K562 (cell line): ENCODE measurements at regions not wholly inside any gene's neighbourhood (a gene's known extent, or its start where the extent isn't known, plus 50 kb on each side); places are given as distances from the start of the nearest gene placed in this dataset.

Experiments
- ATAC-seq: fragments of 200-7000 bp; cut with Tn5 transposase; 3 replicates; pipeline ENCODE4 v1.9.1; 2020; ENCODE audit warnings: moderate library complexity
- BruUV-seq: library from RNA; stranded (reverse); fragments of 400-500 nt; replicated peaks from 2 replicates; lab custom pipeline; 2021; lab: Mats Ljungman, UMichigan
- CTCF ChIA-PET: fragments of 300-600 bp; formaldehyde crosslinking; extraction: SDS; loops from one replicate; lab custom pipeline; 2021; ENCODE audit warnings: low intra/inter-chr PET ratio; lab: Yijun Ruan, JAX
- POLR2A ChIA-PET: fragments of 300-600, 350-650 bp; sonication (Branson Sonifier 250); formaldehyde crosslinking; extraction: SDS; loops from one replicate; lab custom pipeline; 2021; ENCODE audit warnings: antibody characterized with exemption, inconsistent platforms; lab: Yijun Ruan, JAX
- DNase-seq, 4 experiments: peaks; one replicate each; pipeline versions ENCODE4 v3.0.0 to v3.0.0-alpha.2; 2011 to 2018; ENCODE audit warnings: low spot score in 3 of 4, mixed read lengths in 3 of 4; ENCODE audit errors: extremely low read depth in 1 of 4
- FAIRE-seq: peaks from 2 replicates; lab custom pipeline; 2011; peaks lifted over from hg19 to GRCh38; lab: Jason Lieb, UNC
- H2AFZ ChIP-seq: 2 replicates; pipeline ENCODE4 v1.6.0; 2011; ENCODE audit warnings: low read depth, low read length, control low read depth, inconsistent platforms
- H3K27ac ChIP-seq: fragments of 200-600 bp; 3 replicates; pipeline ENCODE4 v1.8.0; 2011; ENCODE audit warnings: low read depth, mild to moderate bottlenecking, control low read depth, inconsistent platforms, low read length, moderate library complexity, mixed read lengths; ENCODE audit errors: extremely low read depth
- H3K27me3 ChIP-seq, 2 experiments: fragments of 300-600 bp in 1 of 2; 2 replicates in 1 of 2; 3 replicates in 1 of 2; pipeline versions ENCODE4 v1.6.0 to v1.8.0; 2011; ENCODE audit warnings: inconsistent platforms in 2 of 2, low read length in 2 of 2, mild to moderate bottlenecking in 1 of 2, mixed read lengths in 1 of 2, moderate library complexity in 1 of 2; ENCODE audit not compliant: control insufficient read depth in 2 of 2, insufficient read depth in 2 of 2
- H3K36me3 ChIP-seq: fragments of 300-600 bp; 3 replicates; pipeline ENCODE4 v1.8.0; 2011; ENCODE audit warnings: mild to moderate bottlenecking, low read length, inconsistent platforms; ENCODE audit not compliant: control insufficient read depth, insufficient read depth
- H3K4me1 ChIP-seq, 2 experiments: fragments of 200-600 bp in 1 of 2; replicated peaks in 1 of 2; 2 replicates in 1 of 2; 3 replicates in 1 of 2; pipeline versions ENCODE4 v1.5.1 to v1.8.0; 2011; ENCODE audit warnings: inconsistent platforms in 2 of 2, low read length in 2 of 2, mild to moderate bottlenecking in 1 of 2, mixed read lengths in 1 of 2, moderate library complexity in 1 of 2; ENCODE audit not compliant: control insufficient read depth in 2 of 2, insufficient read depth in 2 of 2
- H3K4me2 ChIP-seq: 2 replicates; pipeline ENCODE4 v1.6.1; 2011; ENCODE audit warnings: low read length, control low read depth, inconsistent platforms, mixed read lengths; ENCODE audit not compliant: insufficient read depth
- H3K4me3 ChIP-seq: fragments of 200-600 bp; sonication (generic), shearing (Covaris generic); 2 replicates; pipeline ENCODE4 v1.5.1; 2016; ENCODE audit warnings: control low read depth, inconsistent platforms
- H3K79me2 ChIP-seq: fragments of 200-600 bp; 3 replicates; pipeline ENCODE4 v1.8.0; 2011; ENCODE audit warnings: low read length, inconsistent platforms; ENCODE audit not compliant: control insufficient read depth, insufficient read depth
- H3K9ac ChIP-seq, 2 experiments: 2 replicates each; pipeline versions ENCODE4 v1.6.0 to v1.6.1; 2011; ENCODE audit warnings: low read depth in 2 of 2, low read length in 2 of 2, control low read depth in 1 of 2, inconsistent platforms in 1 of 2, mild to moderate bottlenecking in 1 of 2, mixed read lengths in 1 of 2; ENCODE audit not compliant: insufficient read depth in 1 of 2
- H3K9me1 ChIP-seq: one replicate; pipeline ENCODE4 v1.6.0; 2011; ENCODE audit warnings: inconsistent platforms, mild to moderate bottlenecking, low read length, moderate library complexity; ENCODE audit not compliant: control insufficient read depth, insufficient read depth
- H3K9me3 ChIP-seq: replicated peaks from 2 replicates; pipeline ENCODE4 v1.5.1; 2011; ENCODE audit warnings: low read depth, low read length, inconsistent platforms; ENCODE audit not compliant: control insufficient read depth, insufficient read depth
- H4K20me1 ChIP-seq: replicated peaks from 2 replicates; pipeline ENCODE4 v1.6.1; 2011; ENCODE audit warnings: low read length, inconsistent platforms, mixed read lengths; ENCODE audit not compliant: control insufficient read depth, insufficient read depth
- ATF1 ChIP-seq, 2 experiments: fragments of 450-650 bp in 1 of 2; IDR thresholded peaks; 2 replicates each; pipeline ENCODE4 v1.6.1; 2016; ENCODE audit warnings: missing compliant biosample characterization in 1 of 2, missing genetic modification characterization in 1 of 2
- FOSL1 ChIP-seq: fragments of 200-800 bp; sonication (Bioruptor generic); conservative IDR thresholded peaks from 2 replicates; pipeline ENCODE4 v1.6.1; 2016; ENCODE audit warnings: missing genetic modification characterization, missing compliant biosample characterization
- HOMEZ ChIP-seq: fragments of 250-450 bp; sonication (Bioruptor Pico); IDR thresholded peaks from 2 replicates; pipeline ENCODE4 v1.4.0; 2020; ENCODE audit warnings: mild to moderate bottlenecking, moderate library complexity
- NFATC3 ChIP-seq: fragments of 450-650 bp; IDR thresholded peaks from 2 replicates; pipeline ENCODE4 v1.6.1; 2017; ENCODE audit warnings: mild to moderate bottlenecking
- SMARCC2 ChIP-seq: fragments of 450-650 bp; IDR thresholded peaks from 2 replicates; pipeline ENCODE4 v1.6.1; 2017; ENCODE audit warnings: antibody characterized with exemption, moderate library complexity, mild to moderate bottlenecking, low read depth
- ZNF354B ChIP-seq: fragments of 250-450 bp; sonication (Bioruptor Pico); IDR thresholded peaks from 2 replicates; pipeline ENCODE4 v1.4.0; 2020
- ZNF507 ChIP-seq: conservative IDR thresholded peaks from 2 replicates; pipeline ENCODE4 v1.6.1; 2017; ENCODE audit warnings: missing genetic modification characterization, missing compliant biosample characterization
- ZNF561 ChIP-seq: fragments of 450-650 bp; formaldehyde crosslinking; conservative IDR thresholded peaks from 2 replicates; pipeline ENCODE4 v1.4.0; 2020; ENCODE audit warnings: mild to moderate bottlenecking, moderate library complexity
- WGBS: fragments of 100-300 bp; shearing (Covaris generic); methylation state at CpG from one replicate; pipeline ENCODE4 v1.1.6; 2016; ENCODE audit warnings: low coverage, mixed read lengths; ENCODE audit not compliant: insufficient coverage; ENCODE audit errors: missing lambda C conversion rate; 5-methylcytosine and 5-hydroxymethylcytosine counted together
- in situ Hi-C: fragments of 300-500 bp; cut with MboI; formaldehyde crosslinking; loops from 4 replicates; pipeline ENCODE4 v1.15.0; 2018; ENCODE audit warnings: inconsistent platforms, mixed read lengths
- intact Hi-C: fragments of 100-400 bp; cut with micrococcal nuclease; formaldehyde crosslinking; loops from 2 replicates; pipeline ENCODE4 v1.14.2; 2022

- peaks cover 0 to 15% of the 10 kb centered on the region in 2 experiments; a peak in 1 of 5 replicates for H3K4me1 ChIP-seq
- POLR2A ChIA-PET: interaction anchor here (1.1 kb wide), 1 partner anchor 9 kb away, joined by 5 read pairs; no protein-coding TSS in a partner anchor
Observed at GRCh38 chr1:9179463-9180110, 50.7 kb upstream of the GPR157 start.

GRCh38 chr1:9180111-9180819 is 51.4 kb upstream of the GPR157 start:
- no peak overlapping the region for H3K4me2 ChIP-seq
- no peak overlapping the region for H3K9ac ChIP-seq
- ChIA-PET POLR2A (no interaction called here), CTCF (no interaction called here)
- no peak overlapping the region for H3K27ac ChIP-seq
- ATAC-seq (no peak), DNase-seq (no peak), FAIRE-seq (no peak)
- BruUV-seq: no TSS peak
- peaks cover 10 to 39% of the 10 kb centered on the region in 2 experiments; a peak in 4 of 5 replicates for H3K27me3 ChIP-seq
- no peaks in the 10 kb centered on the region for H3K79me2 ChIP-seq
- H3K36me3 ChIP-seq: no peaks in the 10 kb centered on the region
- 1% methylated on average over 8 of the region's 8 CpGs for WGBS
- no peaks in the 10 kb centered on the region for H3K9me1 ChIP-seq
- H4K20me1 ChIP-seq: 0 out of 2 replicates have a peak, but pooled peaks cover 4% of the 10 kb centered on the region
- in situ Hi-C loops: no loop called here
- no peak overlapping the region for H2AFZ ChIP-seq
- intact Hi-C loops: no loop called here
- peaks cover 0 to 15% of the 10 kb centered on the region in 2 experiments; a peak in 1 of 5 replicates for H3K4me1 ChIP-seq
- H3K9me3 ChIP-seq: no peaks in the 10 kb centered on the region; the same call in 1 of the 2 replicates
- no peak overlapping the region for H3K4me3 ChIP-seq
- TF ChIP-seq HOMEZ (CRISPR knock-in tag) (no peak), FOSL1 (tag) (0 out of 2 replicates have a peak, but pooled peaks have one; percentile 13)

More at GRCh38 chr1:9179463-9180110, 50.7 kb upstream of the GPR157 start:
- no peaks in the 10 kb centered on the region for H3K36me3 ChIP-seq
- WGBS: 3% methylated on average over 11 of the region's 11 CpGs
- ATAC-seq (no peak), FAIRE-seq (no peak), DNase-seq (no peak)
- no peak overlapping the region for H2AFZ ChIP-seq
- no peaks in the 10 kb centered on the region; the same call in 1 of the 2 replicates for H3K9me3 ChIP-seq
- peaks cover 17 to 43% of the 10 kb centered on the region in 2 experiments; a peak in 4 of 5 replicates for H3K27me3 ChIP-seq
- in situ Hi-C loops: no loop called here
- H3K9ac ChIP-seq: no peak overlapping the region
- 0 out of 2 replicates have a peak, but pooled peaks cover 4% of the 10 kb centered on the region for H4K20me1 ChIP-seq
- TF ChIP-seq SMARCC2 (no peak), ZNF561 (no peak), NFATC3 (no peak), ZNF507 (tag) (no peak), ZNF354B (CRISPR knock-in tag) (no peak), ATF1 (CRISPR knock-in tag; IDR thresholded peaks at IDR 0.05) (no peak), ATF1 (tag; IDR thresholded peaks at IDR 0.05) (no peak)
- TF ChIP-seq, all 486 proteins: peak for 0
- no peaks in the 10 kb centered on the region for H3K79me2 ChIP-seq
- H3K27ac ChIP-seq: no peak overlapping the region
- H3K9me1 ChIP-seq: no peaks in the 10 kb centered on the region
- CTCF ChIA-PET: no interaction called here
- no peak overlapping the region for H3K4me3 ChIP-seq
- no peak overlapping the region for H3K4me2 ChIP-seq
- no TSS peak for BruUV-seq
- intact Hi-C loops: no loop called here
